GM19438 (cell line): ENCODE measurements at regions not wholly inside any gene's neighbourhood (a gene's known extent, or its start where the extent isn't known, plus 50 kb on each side); places are given as distances from the start of the nearest gene placed in this dataset.
"Not testable (repeated sequence)": the region's sequence is repeated elsewhere in the genome, so short reads cannot be mapped to it uniquely, and the experiment has no call there.

Source experiments
- ATAC-seq: cut with Tn5 transposase; IDR thresholded peaks from one replicate; pipeline ENCODE4 v1.9.1; 2021; ENCODE audit warnings: low read depth; ENCODE audit not compliant: unreplicated experiment

DNA sequence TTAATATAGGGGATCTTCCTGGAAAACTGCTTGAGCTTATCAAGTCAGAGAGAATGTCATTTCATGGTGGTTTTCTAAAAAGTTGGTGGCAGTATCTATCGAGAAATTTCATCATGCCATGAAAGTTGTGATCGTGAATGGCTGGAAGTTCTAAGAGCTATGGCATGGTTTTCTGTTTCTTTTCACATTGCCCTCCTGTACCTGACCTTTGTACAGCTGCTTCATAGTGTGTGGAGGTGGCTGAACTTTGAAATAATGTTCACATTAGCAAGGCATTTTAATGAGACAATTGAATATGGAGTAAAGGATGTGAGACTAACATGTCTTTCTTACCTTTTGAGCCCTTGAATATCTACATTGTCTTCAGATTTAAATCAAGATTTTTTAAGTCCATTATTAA lies 278.2 kb upstream of the ID4 start:
- ATAC-seq = no peak

- no peak for ATAC-seq
Observed at GRCh38 chr6:19562468-19562867, 274.7 kb upstream of the ID4 start.

DNA sequence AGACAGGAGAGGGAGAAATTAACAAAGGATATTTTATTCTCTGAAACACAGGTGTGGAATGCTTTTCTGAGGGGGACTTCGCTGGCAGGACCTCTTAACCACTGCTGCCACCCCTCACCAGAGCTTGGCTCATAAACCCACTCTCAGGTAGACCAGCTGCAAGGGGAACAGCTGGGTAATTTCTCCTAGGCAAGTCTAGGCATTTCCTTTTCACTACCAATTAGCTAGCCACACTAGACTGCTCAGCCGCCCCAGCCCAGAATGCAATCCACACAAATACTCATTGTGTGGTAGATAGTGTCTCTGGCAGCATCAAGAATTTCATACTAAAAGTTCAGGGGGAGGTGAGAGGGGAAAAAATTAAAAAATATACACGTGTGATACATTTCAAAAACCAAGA lies 267.6 kb upstream of the ID4 start:
- ATAC-seq = no peak

- ATAC-seq = no peak
Observed at GRCh38 chr6:19571176-19571575, 266.0 kb upstream of the ID4 start.

- ATAC-seq = no peak
Observed at GRCh38 chr6:19578481-19578880, 258.7 kb upstream of the ID4 start.

GRCh38 chr6:19584207-19584606 lies 253.0 kb upstream of the ID4 start:
- not testable (repeated sequence) for ATAC-seq

- ATAC-seq = no peak
Observed at GRCh38 chr6:19587238-19587942, 249.8 kb upstream of the ID4 start.

GRCh38 chr6:19590501-19591131 lies 246.6 kb upstream of the ID4 start:
- ATAC-seq = no peak

DNA sequence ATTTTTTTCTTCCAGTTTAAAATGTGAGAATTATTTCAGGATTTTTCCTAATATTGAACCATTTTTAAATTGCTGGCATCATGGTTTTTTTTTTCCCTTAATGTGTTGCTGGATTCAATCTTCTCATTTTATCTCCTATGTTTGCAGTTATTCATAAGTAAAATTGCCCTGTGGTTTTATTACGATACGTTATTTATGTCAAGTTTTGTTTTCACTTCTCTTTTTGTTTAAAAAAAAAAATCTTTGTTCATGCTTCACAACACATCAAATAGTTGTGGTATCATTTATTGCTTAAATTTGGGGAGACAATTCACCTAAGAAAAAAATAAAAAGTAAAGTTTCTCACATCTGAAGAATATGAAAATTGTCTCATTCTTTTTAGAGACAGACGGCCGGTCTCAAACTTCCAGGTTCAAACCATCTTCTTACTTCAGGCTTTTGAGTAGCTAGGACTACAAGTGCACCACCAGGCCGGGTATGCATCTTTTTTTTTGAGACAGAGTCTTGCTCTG lies 239.3 kb upstream of the ID4 start:
- ATAC-seq = no peak

DNA sequence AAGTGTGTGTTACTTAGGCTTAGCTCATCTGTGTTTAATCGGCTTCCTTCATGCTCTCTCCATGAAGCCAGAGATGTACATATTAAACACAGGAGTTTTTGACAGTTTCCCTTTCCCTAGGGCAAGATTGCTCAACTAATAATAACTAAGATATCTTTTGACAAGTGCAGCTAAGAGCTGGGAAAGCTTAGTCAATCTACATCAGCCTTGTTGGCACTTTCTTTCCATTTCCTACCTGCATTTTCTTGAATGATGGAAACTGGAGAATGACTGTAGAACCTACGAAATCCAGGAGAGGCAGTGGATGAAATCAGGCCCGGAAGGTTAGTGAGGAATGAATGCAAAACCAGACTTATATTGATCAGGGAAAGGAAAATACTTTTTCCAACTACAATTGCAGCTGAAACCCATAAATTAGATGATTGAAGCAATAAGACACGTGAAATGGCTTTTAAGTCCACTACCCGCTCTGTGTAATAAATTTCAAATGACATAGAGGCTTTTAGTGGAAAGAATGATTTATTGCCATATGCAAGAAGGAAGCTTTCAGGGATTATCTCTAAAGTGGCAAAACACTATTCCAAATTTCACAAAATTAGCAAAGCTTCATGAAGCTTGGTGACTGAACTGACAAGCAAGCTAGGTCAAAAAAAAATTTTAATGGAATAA lies 237.2 kb upstream of the ID4 start:
- ATAC-seq = no peak

DNA sequence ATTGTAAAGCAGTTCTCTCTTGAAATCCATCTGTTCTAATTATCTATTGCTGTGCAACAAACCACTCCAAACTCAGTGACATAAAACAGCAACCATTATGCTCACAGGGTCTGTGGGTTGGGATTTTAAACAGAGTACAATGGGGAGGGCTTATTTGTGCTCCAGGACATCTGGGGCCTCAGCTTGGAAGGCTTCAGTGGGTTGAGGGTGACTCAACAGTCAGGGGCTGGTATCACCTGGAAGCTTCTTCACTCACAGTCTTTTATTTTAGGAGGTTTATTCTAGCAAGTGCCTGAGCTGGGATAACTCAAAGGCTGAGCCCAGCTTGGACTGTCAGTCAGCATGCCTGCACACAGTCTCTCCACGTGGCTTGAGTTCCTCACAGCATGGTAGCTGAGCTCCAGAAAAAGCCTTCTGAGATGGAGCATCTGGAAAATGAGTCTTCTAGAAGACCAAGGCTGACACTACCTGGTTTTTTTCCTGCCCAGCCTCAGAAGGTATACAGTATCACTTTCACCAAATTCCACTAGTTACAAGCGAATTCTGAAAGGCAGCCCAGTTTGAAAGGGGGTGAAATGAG lies 234.6 kb upstream of the ID4 start:
- no peak for ATAC-seq

DNA sequence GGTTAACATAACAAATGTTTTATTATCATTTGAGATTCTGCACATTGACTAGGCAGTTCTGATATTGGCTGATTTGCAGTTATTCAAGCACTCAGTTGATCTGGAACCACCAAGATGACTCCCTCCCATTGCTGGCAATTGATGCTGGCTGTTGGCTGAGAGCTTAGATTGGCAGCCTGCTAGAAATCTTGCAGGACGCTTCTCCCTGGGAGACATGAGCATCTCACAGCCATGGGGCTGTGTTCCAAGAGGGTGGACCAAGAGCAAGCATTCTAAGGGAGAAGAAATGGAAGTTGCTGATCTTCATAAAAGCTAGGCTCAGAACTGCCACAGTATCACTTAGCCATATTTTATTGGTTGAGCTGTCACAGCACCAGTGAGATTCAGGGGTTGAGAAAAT lies 233.4 kb upstream of the ID4 start:
- no peak for ATAC-seq

GRCh38 chr6:19605624-19606023 lies 231.5 kb upstream of the ID4 start:
- ATAC-seq = no peak

DNA sequence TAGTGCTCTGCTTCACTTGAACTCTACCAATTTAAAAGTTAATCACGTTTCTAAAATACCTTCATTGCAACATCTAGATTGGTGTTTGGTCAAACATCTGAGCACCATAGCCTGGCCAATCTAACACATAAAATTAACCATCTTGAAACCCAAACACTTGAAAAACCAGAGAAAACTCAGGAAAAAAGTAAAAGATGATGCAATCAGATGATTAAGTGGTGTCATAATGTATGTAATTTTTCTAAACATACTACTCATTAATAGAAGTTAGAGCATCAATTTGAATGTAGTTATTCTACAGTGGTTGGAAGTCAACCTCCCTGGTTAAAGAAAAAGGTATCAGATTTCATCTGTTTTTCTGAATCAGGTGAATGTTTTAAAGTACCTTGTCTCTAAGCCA lies 228.6 kb upstream of the ID4 start:
- ATAC-seq = no peak

GRCh38 chr6:19609972-19610641 lies 227.1 kb upstream of the ID4 start:
- ATAC-seq = no peak

GRCh38 chr6:19612672-19613466 lies 224.3 kb upstream of the ID4 start:
- ATAC-seq = not testable (repeated sequence)

- no peak for ATAC-seq
Observed at GRCh38 chr6:19613678-19614077, 223.5 kb upstream of the ID4 start.

DNA sequence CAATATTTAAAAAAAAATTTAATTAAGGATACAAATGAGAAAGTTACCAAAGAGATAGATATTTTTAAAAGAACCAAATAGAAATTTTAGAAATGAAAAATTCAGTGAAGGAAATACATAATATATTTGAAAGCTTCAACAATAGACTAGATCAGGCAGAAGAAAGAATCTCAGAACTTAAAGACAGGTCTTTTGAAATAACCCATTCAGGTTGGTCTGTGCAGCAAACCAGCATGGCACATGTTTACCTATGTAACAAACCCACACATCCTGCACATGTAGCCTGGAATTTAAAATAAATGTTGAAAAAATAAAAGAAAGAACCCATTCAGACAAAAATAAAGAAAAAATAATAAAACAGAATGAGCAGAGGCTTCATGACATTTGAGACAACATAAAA lies 221.1 kb upstream of the ID4 start:
- ATAC-seq = no peak

- no peak for ATAC-seq
Observed at GRCh38 chr6:19632230-19632629, 204.9 kb upstream of the ID4 start.

- ATAC-seq = no peak
Observed at GRCh38 chr6:19632786-19633185, 204.4 kb upstream of the ID4 start.
